Epithelial cell of proximal tubule (primary cell): ENCODE measurements at regions not wholly inside any gene's neighbourhood (a gene's known extent, or its start where the extent isn't known, plus 50 kb on each side); places are given as distances from the start of the nearest gene placed in this dataset.
A peak's percentile ranks its signal among the peaks of the same experiment; 100 is the strongest.

ENCODE experiments used
- DNase-seq: peaks from one replicate; pipeline ENCODE4 v3.0.0-alpha.2; 2011; ENCODE audit warnings: low read depth
- H3K4me3 ChIP-seq: 2 replicates; pipeline ENCODE4 v1.5.1; 2011; ENCODE audit warnings: low read depth, mild to moderate bottlenecking, low read length
- TF ChIP-seq, protein P1 (sequence below): conservative IDR thresholded peaks from 2 replicates; pipeline ENCODE4 v1.5.1; 2012; ENCODE audit warnings: low read depth, mild to moderate bottlenecking, low read length

- no peak overlapping the region for H3K4me3 ChIP-seq
- DNase-seq = peak; percentile 9
- TF ChIP-seq, protein P1, sequence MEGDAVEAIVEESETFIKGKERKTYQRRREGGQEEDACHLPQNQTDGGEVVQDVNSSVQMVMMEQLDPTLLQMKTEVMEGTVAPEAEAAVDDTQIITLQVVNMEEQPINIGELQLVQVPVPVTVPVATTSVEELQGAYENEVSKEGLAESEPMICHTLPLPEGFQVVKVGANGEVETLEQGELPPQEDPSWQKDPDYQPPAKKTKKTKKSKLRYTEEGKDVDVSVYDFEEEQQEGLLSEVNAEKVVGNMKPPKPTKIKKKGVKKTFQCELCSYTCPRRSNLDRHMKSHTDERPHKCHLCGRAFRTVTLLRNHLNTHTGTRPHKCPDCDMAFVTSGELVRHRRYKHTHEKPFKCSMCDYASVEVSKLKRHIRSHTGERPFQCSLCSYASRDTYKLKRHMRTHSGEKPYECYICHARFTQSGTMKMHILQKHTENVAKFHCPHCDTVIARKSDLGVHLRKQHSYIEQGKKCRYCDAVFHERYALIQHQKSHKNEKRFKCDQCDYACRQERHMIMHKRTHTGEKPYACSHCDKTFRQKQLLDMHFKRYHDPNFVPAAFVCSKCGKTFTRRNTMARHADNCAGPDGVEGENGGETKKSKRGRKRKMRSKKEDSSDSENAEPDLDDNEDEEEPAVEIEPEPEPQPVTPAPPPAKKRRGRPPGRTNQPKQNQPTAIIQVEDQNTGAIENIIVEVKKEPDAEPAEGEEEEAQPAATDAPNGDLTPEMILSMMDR = no peak
Measured at GRCh38 chr15:57820119-57820518, 113.6 kb downstream of the POLR2M start.

DNA sequence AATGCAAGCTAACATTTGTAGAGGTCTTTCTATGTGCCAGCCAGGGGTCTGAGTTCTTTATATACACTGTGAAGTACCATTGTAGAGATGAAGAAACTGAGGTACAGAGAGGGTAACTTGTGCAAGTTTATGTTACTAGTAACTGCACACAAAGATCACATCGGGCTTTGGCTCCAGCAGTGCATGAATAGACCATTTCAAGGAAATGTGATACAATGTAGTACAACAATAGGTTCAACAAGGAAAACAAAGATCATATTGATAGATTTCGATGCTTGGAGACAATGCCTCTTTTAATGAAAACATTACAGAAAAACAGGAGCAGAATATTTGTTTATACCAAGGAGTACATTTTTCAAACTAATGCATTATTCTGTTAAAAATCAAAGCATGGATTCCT is 115.3 kb downstream of the POLR2M start:
- H3K4me3 ChIP-seq = no peak overlapping the region
- TF ChIP-seq, protein P1 = no peak
- no peak for DNase-seq

DNA sequence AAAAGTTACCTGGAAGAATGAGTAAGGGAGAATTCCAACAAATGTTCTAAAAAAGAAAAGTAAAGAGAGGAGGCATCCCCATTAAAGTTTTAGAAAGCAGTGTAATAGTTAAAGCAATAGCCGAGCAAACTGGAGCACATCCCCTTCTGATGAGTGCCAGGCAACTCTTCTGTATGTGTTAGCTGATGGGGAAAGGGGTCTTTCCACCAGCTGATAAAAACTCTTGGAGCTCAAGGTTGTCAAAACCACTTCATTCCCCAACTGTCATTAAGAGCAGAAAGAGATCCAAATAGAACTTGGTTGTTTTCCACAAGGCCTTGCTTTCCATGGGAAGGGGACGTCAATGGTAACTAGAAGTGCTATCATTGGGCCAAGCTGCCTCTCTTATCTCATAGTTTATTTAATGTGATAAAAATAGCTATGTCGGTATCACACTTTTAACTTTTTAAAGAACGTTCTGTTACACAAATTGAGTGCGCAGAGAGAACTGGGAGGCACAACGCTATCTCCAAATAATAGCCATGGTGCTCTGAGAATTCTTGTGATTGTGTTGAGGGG is 116.9 kb downstream of the POLR2M start:
- H3K4me3 ChIP-seq = no peak overlapping the region
- TF ChIP-seq, protein P1 = no peak
- no peak for DNase-seq

- H3K4me3 ChIP-seq = no peak overlapping the region
- no peak for DNase-seq
- TF ChIP-seq, protein P1 = no peak
Measured at GRCh38 chr15:57824186-57824585, 117.7 kb downstream of the POLR2M start.

DNA sequence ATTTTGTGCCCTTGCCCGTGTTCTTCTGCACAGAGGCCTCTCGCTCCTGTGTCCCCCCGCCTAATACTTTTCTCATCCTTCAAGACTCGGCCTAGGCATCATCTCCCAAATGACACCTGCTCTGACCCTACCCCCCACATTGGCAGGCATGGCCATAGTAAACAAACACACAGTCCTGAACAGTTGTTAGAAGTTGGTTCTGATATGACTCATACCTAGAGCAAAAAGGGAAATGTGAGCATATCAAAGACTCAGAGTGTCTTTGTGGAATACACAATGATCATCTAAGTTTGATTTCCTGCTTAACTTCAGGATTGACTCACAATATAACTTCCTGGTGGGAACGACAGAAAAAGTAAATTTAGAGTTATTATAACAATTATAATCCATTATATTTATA is 120.5 kb downstream of the POLR2M start:
- H3K4me3 ChIP-seq = no peak overlapping the region
- TF ChIP-seq, protein P1 = no peak
- no peak for DNase-seq

DNA sequence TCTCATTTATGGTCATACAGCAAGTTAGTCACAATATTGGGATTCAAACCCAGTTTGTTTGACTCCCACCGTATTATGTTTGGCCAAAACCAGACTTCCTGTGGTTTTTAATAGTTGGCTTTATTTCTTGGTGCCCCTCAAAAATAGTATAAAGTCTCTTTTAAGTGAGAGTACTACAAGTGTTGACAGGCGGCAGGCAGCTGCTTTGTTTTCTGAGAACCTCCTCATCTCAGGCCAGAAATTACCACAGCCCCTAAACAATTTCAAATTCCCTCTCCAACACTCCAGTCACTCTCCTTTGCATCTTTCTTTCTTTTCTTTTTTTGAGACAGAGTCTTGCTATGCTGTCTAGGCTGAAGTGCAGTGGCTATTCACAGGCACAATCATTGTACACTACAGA is 121.5 kb downstream of the POLR2M start:
- H3K4me3 ChIP-seq = no peak overlapping the region
- TF ChIP-seq, protein P1 = no peak
- no peak for DNase-seq

GRCh38 chr15:57832183-57832582 is 125.7 kb downstream of the POLR2M start:
- no peak for DNase-seq
- no peak overlapping the region for H3K4me3 ChIP-seq
- TF ChIP-seq, protein P1 = no peak
